ENCODE measurements at regions not wholly inside any gene's neighbourhood (a gene's known extent, or its start where the extent isn't known, plus 50 kb on each side); places are given as distances from the start of the nearest gene placed in this dataset.

GRCh38 chr11:98561252-98561651 lies 459.5 kb upstream of the CNTN5 start:
- TF ChIP-seq CTCF (optimal IDR thresholded peaks at IDR 0.05 in 1 of 3, IDR thresholded peaks at IDR 0.05 in 1 of 3, conservative IDR thresholded peaks at IDR 0.05 in 1 of 3; ENCODE audit: extremely low read depth in 1 of 3, insufficient read depth in 2 of 3, low read length in 3 of 3) (no peak), EZH2 (IDR thresholded peaks at IDR 0.05; ENCODE audit: low read length) (no peak)
